Gastrocnemius medialis (tissue), 4 donors: ENCODE measurements at regions not wholly inside any gene's neighbourhood (a gene's known extent, or its start where the extent isn't known, plus 50 kb on each side); places are given as distances from the start of the nearest gene placed in this dataset.

Experiments
- POLR2A ChIP-seq, 2 donors: fragments of 450-650 bp; IDR thresholded peaks; one replicate each; pipeline ENCODE4 v1.6.1; 2017; ENCODE audit warnings: antibody characterized with exemption in 2 of 2, mild to moderate bottlenecking in 2 of 2, moderate library complexity in 2 of 2
- TF ChIP-seq, protein P1 (sequence below), 5 experiments: fragments of 450-650 bp in 3 of 5; fragments of 200-600 bp in 2 of 5; sonication (generic) in 2 of 5; IDR thresholded peaks in 4 of 5; conservative IDR thresholded peaks in 1 of 5; 1 replicate in 4 of 5; 2 replicates in 1 of 5; pipeline ENCODE4 v1.5.1; 2016 to 2019; ENCODE audit warnings: antibody characterized with exemption in 5 of 5, mild to moderate bottlenecking in 3 of 5, moderate library complexity in 3 of 5

DNA sequence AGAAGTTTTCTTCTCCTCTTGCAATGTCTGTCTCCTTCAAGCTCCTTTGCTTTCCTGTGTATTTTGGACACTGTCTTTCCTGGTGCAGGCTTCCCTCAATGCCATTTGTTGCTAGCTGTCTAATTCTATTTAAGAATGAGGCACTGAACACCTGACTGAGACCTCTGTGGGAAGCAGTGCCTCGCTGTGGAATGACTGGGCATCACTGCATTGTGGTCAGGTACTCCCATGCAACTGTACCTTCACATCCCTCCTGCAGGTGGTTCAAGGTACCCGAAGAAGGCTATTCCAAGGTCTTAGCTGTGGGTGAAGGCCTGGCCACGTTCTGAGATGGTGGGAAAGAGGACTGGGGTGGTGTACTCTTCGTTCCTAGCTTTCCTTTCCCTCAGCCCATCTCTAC is 152.8 kb upstream of the CTAGE1 start:
- no peak for TF ChIP-seq POLR2A (IDR thresholded peaks at IDR 0.05)
- TF ChIP-seq, protein P1, sequence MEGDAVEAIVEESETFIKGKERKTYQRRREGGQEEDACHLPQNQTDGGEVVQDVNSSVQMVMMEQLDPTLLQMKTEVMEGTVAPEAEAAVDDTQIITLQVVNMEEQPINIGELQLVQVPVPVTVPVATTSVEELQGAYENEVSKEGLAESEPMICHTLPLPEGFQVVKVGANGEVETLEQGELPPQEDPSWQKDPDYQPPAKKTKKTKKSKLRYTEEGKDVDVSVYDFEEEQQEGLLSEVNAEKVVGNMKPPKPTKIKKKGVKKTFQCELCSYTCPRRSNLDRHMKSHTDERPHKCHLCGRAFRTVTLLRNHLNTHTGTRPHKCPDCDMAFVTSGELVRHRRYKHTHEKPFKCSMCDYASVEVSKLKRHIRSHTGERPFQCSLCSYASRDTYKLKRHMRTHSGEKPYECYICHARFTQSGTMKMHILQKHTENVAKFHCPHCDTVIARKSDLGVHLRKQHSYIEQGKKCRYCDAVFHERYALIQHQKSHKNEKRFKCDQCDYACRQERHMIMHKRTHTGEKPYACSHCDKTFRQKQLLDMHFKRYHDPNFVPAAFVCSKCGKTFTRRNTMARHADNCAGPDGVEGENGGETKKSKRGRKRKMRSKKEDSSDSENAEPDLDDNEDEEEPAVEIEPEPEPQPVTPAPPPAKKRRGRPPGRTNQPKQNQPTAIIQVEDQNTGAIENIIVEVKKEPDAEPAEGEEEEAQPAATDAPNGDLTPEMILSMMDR (IDR thresholded peaks at IDR 0.05 in 4 of 5, conservative IDR thresholded peaks at IDR 0.05 in 1 of 5), result no peak
